K562 (cell line): ENCODE measurements at regions not wholly inside any gene's neighbourhood (a gene's known extent, or its start where the extent isn't known, plus 50 kb on each side); places are given as distances from the start of the nearest gene placed in this dataset.

Experiments used
- ATAC-seq: fragments of 200-7000 bp; cut with Tn5 transposase; 3 replicates; pipeline ENCODE4 v1.9.1; 2020; ENCODE audit warnings: moderate library complexity
- BruUV-seq: library from RNA; stranded (reverse); fragments of 400-500 nt; replicated peaks from 2 replicates; lab custom pipeline; 2021; lab: Mats Ljungman, UMichigan
- CTCF ChIA-PET: fragments of 300-600 bp; formaldehyde crosslinking; extraction: SDS; loops from one replicate; lab custom pipeline; 2021; ENCODE audit warnings: low intra/inter-chr PET ratio; lab: Yijun Ruan, JAX
- POLR2A ChIA-PET: fragments of 300-600, 350-650 bp; sonication (Branson Sonifier 250); formaldehyde crosslinking; extraction: SDS; loops from one replicate; lab custom pipeline; 2021; ENCODE audit warnings: antibody characterized with exemption, inconsistent platforms; lab: Yijun Ruan, JAX
- DNase-seq, 4 experiments: peaks; one replicate each; pipeline versions ENCODE4 v3.0.0 to v3.0.0-alpha.2; 2011 to 2018; ENCODE audit warnings: low spot score in 3 of 4, mixed read lengths in 3 of 4; ENCODE audit errors: extremely low read depth in 1 of 4
- FAIRE-seq: peaks from 2 replicates; lab custom pipeline; 2011; peaks lifted over from hg19 to GRCh38; lab: Jason Lieb, UNC
- H2AFZ ChIP-seq: 2 replicates; pipeline ENCODE4 v1.6.0; 2011; ENCODE audit warnings: low read depth, low read length, control low read depth, inconsistent platforms
- H3K27ac ChIP-seq: fragments of 200-600 bp; 3 replicates; pipeline ENCODE4 v1.8.0; 2011; ENCODE audit warnings: low read depth, mild to moderate bottlenecking, control low read depth, inconsistent platforms, low read length, moderate library complexity, mixed read lengths; ENCODE audit errors: extremely low read depth
- H3K27me3 ChIP-seq, 2 experiments: fragments of 300-600 bp in 1 of 2; 2 replicates in 1 of 2; 3 replicates in 1 of 2; pipeline versions ENCODE4 v1.6.0 to v1.8.0; 2011; ENCODE audit warnings: inconsistent platforms in 2 of 2, low read length in 2 of 2, mild to moderate bottlenecking in 1 of 2, mixed read lengths in 1 of 2, moderate library complexity in 1 of 2; ENCODE audit not compliant: control insufficient read depth in 2 of 2, insufficient read depth in 2 of 2
- H3K36me3 ChIP-seq: fragments of 300-600 bp; 3 replicates; pipeline ENCODE4 v1.8.0; 2011; ENCODE audit warnings: mild to moderate bottlenecking, low read length, inconsistent platforms; ENCODE audit not compliant: control insufficient read depth, insufficient read depth
- H3K4me1 ChIP-seq, 2 experiments: fragments of 200-600 bp in 1 of 2; replicated peaks in 1 of 2; 2 replicates in 1 of 2; 3 replicates in 1 of 2; pipeline versions ENCODE4 v1.5.1 to v1.8.0; 2011; ENCODE audit warnings: inconsistent platforms in 2 of 2, low read length in 2 of 2, mild to moderate bottlenecking in 1 of 2, mixed read lengths in 1 of 2, moderate library complexity in 1 of 2; ENCODE audit not compliant: control insufficient read depth in 2 of 2, insufficient read depth in 2 of 2
- H3K4me2 ChIP-seq: 2 replicates; pipeline ENCODE4 v1.6.1; 2011; ENCODE audit warnings: low read length, control low read depth, inconsistent platforms, mixed read lengths; ENCODE audit not compliant: insufficient read depth
- H3K4me3 ChIP-seq: fragments of 200-600 bp; sonication (generic), shearing (Covaris generic); 2 replicates; pipeline ENCODE4 v1.5.1; 2016; ENCODE audit warnings: control low read depth, inconsistent platforms
- H3K79me2 ChIP-seq: fragments of 200-600 bp; 3 replicates; pipeline ENCODE4 v1.8.0; 2011; ENCODE audit warnings: low read length, inconsistent platforms; ENCODE audit not compliant: control insufficient read depth, insufficient read depth
- H3K9ac ChIP-seq, 2 experiments: 2 replicates each; pipeline versions ENCODE4 v1.6.0 to v1.6.1; 2011; ENCODE audit warnings: low read depth in 2 of 2, low read length in 2 of 2, control low read depth in 1 of 2, inconsistent platforms in 1 of 2, mild to moderate bottlenecking in 1 of 2, mixed read lengths in 1 of 2; ENCODE audit not compliant: insufficient read depth in 1 of 2
- H3K9me1 ChIP-seq: one replicate; pipeline ENCODE4 v1.6.0; 2011; ENCODE audit warnings: inconsistent platforms, mild to moderate bottlenecking, low read length, moderate library complexity; ENCODE audit not compliant: control insufficient read depth, insufficient read depth
- H3K9me3 ChIP-seq: replicated peaks from 2 replicates; pipeline ENCODE4 v1.5.1; 2011; ENCODE audit warnings: low read depth, low read length, inconsistent platforms; ENCODE audit not compliant: control insufficient read depth, insufficient read depth
- H4K20me1 ChIP-seq: replicated peaks from 2 replicates; pipeline ENCODE4 v1.6.1; 2011; ENCODE audit warnings: low read length, inconsistent platforms, mixed read lengths; ENCODE audit not compliant: control insufficient read depth, insufficient read depth
- BRF1 ChIP-seq: IDR thresholded peaks from 3 replicates; pipeline ENCODE4 v1.6.1; 2011; ENCODE audit warnings: borderline replicate concordance, mild to moderate bottlenecking; ENCODE audit not compliant: insufficient read length; ENCODE audit errors: extremely low read depth
- CBX5 ChIP-seq: IDR thresholded peaks from 2 replicates; pipeline ENCODE4 v1.6.1; 2014; ENCODE audit warnings: low read depth, borderline replicate concordance
- MTA3 ChIP-seq: fragments of 450-650 bp; formaldehyde crosslinking; IDR thresholded peaks from 2 replicates; pipeline ENCODE4 v1.6.1; 2017; ENCODE audit warnings: mild to moderate bottlenecking, borderline replicate concordance
- NCOA2 ChIP-seq, 2 experiments: fragments of 450-650 bp; IDR thresholded peaks; 2 replicates each; pipeline ENCODE4 v1.6.1; 2018; ENCODE audit warnings: mild to moderate bottlenecking in 2 of 2, moderate library complexity in 1 of 2; ENCODE audit not compliant: partially characterized antibody in 2 of 2
- NFE2 ChIP-seq: IDR thresholded peaks from 2 replicates; pipeline ENCODE4 v1.6.1; 2014; ENCODE audit warnings: antibody characterized with exemption, low read depth
- PHF20 ChIP-seq: fragments of 450-650 bp; IDR thresholded peaks from 2 replicates; pipeline ENCODE4 v1.6.1; 2018; ENCODE audit not compliant: partially characterized antibody
- POLR2H ChIP-seq: IDR thresholded peaks from 2 replicates; pipeline ENCODE4 v1.6.1; 2016; ENCODE audit warnings: missing genetic modification characterization, low read depth, mild to moderate bottlenecking, control low read depth, missing compliant biosample characterization, moderate library complexity
- TCFL5 ChIP-seq: fragments of 250-450 bp; sonication (Bioruptor Pico); conservative IDR thresholded peaks from 2 replicates; pipeline ENCODE4 v1.6.1; 2021; ENCODE audit warnings: mild to moderate bottlenecking, moderate library complexity, matching md5 sums
- ZKSCAN3 ChIP-seq: fragments of 250-450 bp; sonication (Bioruptor Pico); IDR thresholded peaks from 2 replicates; pipeline ENCODE4 v1.4.0; 2020
- ZNF12 ChIP-seq: sonication (generic); formaldehyde crosslinking; IDR thresholded peaks from 2 replicates; pipeline ENCODE4 v1.4.0; 2020; ENCODE audit warnings: mild to moderate bottlenecking, missing genetic modification reagents
- WGBS: fragments of 100-300 bp; shearing (Covaris generic); methylation state at CpG from one replicate; pipeline ENCODE4 v1.1.6; 2016; ENCODE audit warnings: low coverage, mixed read lengths; ENCODE audit not compliant: insufficient coverage; ENCODE audit errors: missing lambda C conversion rate; 5-methylcytosine and 5-hydroxymethylcytosine counted together
- in situ Hi-C: fragments of 300-500 bp; cut with MboI; formaldehyde crosslinking; loops from 4 replicates; pipeline ENCODE4 v1.15.0; 2018; ENCODE audit warnings: inconsistent platforms, mixed read lengths
- intact Hi-C: fragments of 100-400 bp; cut with micrococcal nuclease; formaldehyde crosslinking; loops from 2 replicates; pipeline ENCODE4 v1.14.2; 2022
- TF ChIP-seq, protein P1 (sequence below), 2 experiments: fragments of 200-800 bp in 1 of 2; sonication (Bioruptor generic) in 1 of 2; sonication (generic) in 1 of 2; formaldehyde crosslinking in 1 of 2; IDR thresholded peaks in 1 of 2; conservative IDR thresholded peaks in 1 of 2; 2 replicates each; pipeline versions ENCODE4 v1.5.0 to v1.6.1; 2016 to 2020; ENCODE audit warnings: missing compliant biosample characterization in 1 of 2, missing genetic modification characterization in 1 of 2, missing genetic modification reagents in 1 of 2
- TF ChIP-seq, protein P2 (sequence below): conservative IDR thresholded peaks from 2 replicates; pipeline ENCODE4 v1.6.1; 2011; ENCODE audit warnings: low read depth, mild to moderate bottlenecking, low read length; ENCODE audit not compliant: control insufficient read depth
- TF ChIP-seq, protein P3 (sequence below): fragments of 450-650 bp; IDR thresholded peaks from 2 replicates; pipeline ENCODE4 v1.6.1; 2016; ENCODE audit warnings: mild to moderate bottlenecking

DNA sequence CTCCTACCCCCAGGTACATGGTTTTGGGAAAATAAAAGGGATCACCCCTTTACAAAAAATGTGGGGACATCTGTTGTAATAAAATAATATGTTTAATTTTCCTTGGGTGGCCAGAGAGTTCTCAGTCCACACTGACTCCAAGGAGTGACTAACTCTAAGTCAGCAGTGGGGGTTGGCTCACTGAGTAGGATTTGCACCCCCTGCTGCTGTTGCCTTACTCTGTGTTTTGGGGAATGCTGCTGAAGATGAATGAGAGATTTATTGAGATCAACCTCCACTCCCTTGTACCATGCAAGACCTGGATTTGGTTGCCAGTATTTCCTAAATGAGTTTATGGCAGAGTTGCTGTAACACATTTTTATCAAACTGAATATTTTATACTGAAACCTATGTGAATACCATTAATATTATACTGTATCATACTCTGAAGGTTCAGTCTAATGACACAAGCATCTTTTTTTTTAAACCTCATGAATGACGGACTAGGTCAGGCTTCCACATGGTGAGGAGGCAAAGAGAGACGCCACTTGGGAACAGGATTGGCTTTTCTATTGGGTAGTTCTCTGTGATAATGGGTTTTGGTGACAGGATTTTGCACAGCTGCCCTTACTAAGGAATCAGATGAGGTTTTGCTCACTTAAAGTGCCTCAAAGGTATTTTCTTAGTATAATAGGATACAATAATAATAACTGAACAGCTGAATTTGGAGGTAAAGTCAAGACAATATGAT is 121.3 kb upstream of the OSMR start:
- ATAC-seq = no peak
- no peaks in the 10 kb centered on the region for H3K9me1 ChIP-seq
- no peaks in the 10 kb centered on the region for H3K36me3 ChIP-seq
- peaks cover 0 to 25% of the 10 kb centered on the region in 2 experiments; a peak in 3 of 5 replicates for H3K27me3 ChIP-seq
- intact Hi-C loops = no loop called here
- H3K4me3 ChIP-seq = no peak overlapping the region
- no peak overlapping the region for H3K4me2 ChIP-seq
- in situ Hi-C loops = no loop called here
- BruUV-seq = no TSS peak
- DNase-seq = no peak
- WGBS = 0% methylated on average over 2 of the region's 2 CpGs
- no peaks in the 10 kb centered on the region for H4K20me1 ChIP-seq
- CTCF ChIA-PET = no interaction called here
- H3K79me2 ChIP-seq = no peaks in the 10 kb centered on the region
- no peak overlapping the region for H2AFZ ChIP-seq
- H3K4me1 ChIP-seq = no peaks in the 10 kb centered on the region
- FAIRE-seq = no peak
- H3K27ac ChIP-seq = no peak overlapping the region
- no peaks in the 10 kb centered on the region for H3K9me3 ChIP-seq
- no peak overlapping the region for H3K9ac ChIP-seq
- POLR2A ChIA-PET = interaction anchor here (1.3 kb wide), 1 partner anchor 13 kb away, joined by 3 read pairs; no protein-coding TSS in a partner anchor
- TF ChIP-seq, protein P1, sequence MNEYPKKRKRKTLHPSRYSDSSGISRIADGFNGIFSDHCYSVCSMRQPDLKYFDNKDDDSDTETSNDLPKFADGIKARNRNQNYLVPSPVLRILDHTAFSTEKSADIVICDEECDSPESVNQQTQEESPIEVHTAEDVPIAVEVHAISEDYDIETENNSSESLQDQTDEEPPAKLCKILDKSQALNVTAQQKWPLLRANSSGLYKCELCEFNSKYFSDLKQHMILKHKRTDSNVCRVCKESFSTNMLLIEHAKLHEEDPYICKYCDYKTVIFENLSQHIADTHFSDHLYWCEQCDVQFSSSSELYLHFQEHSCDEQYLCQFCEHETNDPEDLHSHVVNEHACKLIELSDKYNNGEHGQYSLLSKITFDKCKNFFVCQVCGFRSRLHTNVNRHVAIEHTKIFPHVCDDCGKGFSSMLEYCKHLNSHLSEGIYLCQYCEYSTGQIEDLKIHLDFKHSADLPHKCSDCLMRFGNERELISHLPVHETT (CRISPR knock-in tag; conservative IDR thresholded peaks at IDR 0.05 in 1 of 2, IDR thresholded peaks at IDR 0.05 in 1 of 2) = no peak
- TF ChIP-seq, protein P2, sequence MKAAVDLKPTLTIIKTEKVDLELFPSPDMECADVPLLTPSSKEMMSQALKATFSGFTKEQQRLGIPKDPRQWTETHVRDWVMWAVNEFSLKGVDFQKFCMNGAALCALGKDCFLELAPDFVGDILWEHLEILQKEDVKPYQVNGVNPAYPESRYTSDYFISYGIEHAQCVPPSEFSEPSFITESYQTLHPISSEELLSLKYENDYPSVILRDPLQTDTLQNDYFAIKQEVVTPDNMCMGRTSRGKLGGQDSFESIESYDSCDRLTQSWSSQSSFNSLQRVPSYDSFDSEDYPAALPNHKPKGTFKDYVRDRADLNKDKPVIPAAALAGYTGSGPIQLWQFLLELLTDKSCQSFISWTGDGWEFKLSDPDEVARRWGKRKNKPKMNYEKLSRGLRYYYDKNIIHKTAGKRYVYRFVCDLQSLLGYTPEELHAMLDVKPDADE = no peak
- no peak for TF ChIP-seq BRF1
- TF ChIP-seq CBX5 = no peak
- no peak for TF ChIP-seq NCOA2 (IDR thresholded peaks at IDR 0.05; ENCODE audit: partially characterized antibody in 2 of 2)
- no peak for TF ChIP-seq POLR2H (tag)
- no peak for TF ChIP-seq PHF20
- no peak for TF ChIP-seq ZKSCAN3 (CRISPR knock-in tag)
- no peak for TF ChIP-seq ZNF12
- no peak for TF ChIP-seq MTA3
- no peak for TF ChIP-seq TCFL5 (CRISPR knock-in tag)
- no peak for TF ChIP-seq NFE2
- TF ChIP-seq, protein P3, sequence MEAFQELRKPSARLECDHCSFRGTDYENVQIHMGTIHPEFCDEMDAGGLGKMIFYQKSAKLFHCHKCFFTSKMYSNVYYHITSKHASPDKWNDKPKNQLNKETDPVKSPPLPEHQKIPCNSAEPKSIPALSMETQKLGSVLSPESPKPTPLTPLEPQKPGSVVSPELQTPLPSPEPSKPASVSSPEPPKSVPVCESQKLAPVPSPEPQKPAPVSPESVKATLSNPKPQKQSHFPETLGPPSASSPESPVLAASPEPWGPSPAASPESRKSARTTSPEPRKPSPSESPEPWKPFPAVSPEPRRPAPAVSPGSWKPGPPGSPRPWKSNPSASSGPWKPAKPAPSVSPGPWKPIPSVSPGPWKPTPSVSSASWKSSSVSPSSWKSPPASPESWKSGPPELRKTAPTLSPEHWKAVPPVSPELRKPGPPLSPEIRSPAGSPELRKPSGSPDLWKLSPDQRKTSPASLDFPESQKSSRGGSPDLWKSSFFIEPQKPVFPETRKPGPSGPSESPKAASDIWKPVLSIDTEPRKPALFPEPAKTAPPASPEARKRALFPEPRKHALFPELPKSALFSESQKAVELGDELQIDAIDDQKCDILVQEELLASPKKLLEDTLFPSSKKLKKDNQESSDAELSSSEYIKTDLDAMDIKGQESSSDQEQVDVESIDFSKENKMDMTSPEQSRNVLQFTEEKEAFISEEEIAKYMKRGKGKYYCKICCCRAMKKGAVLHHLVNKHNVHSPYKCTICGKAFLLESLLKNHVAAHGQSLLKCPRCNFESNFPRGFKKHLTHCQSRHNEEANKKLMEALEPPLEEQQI = no peak
